Neural crest cell (in vitro differentiated cells): ENCODE measurements at regions not wholly inside any gene's neighbourhood (a gene's known extent, or its start where the extent isn't known, plus 50 kb on each side); places are given as distances from the start of the nearest gene placed in this dataset.

Source experiments
- DNase-seq: peaks from one replicate; pipeline ENCODE4 v3.0.0; 2021; ENCODE audit warnings: low read depth, mixed read lengths, low spot score
- H3K27ac Mint-ChIP-seq: one replicate; pipeline ENCODE4 v1.8.0; 2021; ENCODE audit warnings: mild to moderate bottlenecking, mixed read lengths; ENCODE audit not compliant: unreplicated experiment
- H3K27me3 Mint-ChIP-seq: 2 replicates; pipeline ENCODE4 v1.8.0; 2021; ENCODE audit warnings: low read depth, mild to moderate bottlenecking, mixed read lengths
- H3K36me3 Mint-ChIP-seq: 2 replicates; pipeline ENCODE4 v1.8.0; 2021; ENCODE audit warnings: low read depth, mild to moderate bottlenecking, mixed read lengths
- H3K4me1 Mint-ChIP-seq: 2 replicates; pipeline ENCODE4 v1.8.0; 2021; ENCODE audit warnings: mixed read lengths
- H3K4me3 Mint-ChIP-seq: one replicate; pipeline ENCODE4 v1.8.0; 2021; ENCODE audit warnings: mild to moderate bottlenecking, mixed read lengths
- H3K9me3 Mint-ChIP-seq: 2 replicates; pipeline ENCODE4 v1.8.0; 2021; ENCODE audit warnings: mixed read lengths
- TF ChIP-seq, protein P1 (sequence below): fragments of 200-600 bp; sonication (generic); conservative IDR thresholded peaks from 2 replicates; pipeline ENCODE4 v1.5.0; 2021; ENCODE audit warnings: antibody characterized with exemption, mild to moderate bottlenecking

DNA sequence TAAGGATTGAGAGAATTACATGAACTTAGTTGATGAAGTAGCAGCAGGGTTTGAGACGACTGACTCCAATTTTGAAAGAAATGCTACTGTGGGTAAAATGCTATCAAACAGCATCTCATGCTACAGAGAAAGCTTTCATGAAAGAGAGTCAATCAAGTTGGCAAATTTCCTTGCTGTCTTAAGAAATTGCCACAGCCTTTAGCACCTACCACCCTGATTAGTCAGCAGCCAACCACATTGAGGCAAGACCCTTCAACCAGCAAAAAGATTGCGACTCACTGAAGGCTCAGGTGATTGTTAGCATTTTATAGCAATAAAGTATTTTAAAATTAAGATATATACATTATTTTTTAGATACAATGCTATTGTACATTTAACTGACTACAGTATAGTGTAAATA, 80.9 kb downstream of the RAP2B start:
- TF ChIP-seq, protein P1, sequence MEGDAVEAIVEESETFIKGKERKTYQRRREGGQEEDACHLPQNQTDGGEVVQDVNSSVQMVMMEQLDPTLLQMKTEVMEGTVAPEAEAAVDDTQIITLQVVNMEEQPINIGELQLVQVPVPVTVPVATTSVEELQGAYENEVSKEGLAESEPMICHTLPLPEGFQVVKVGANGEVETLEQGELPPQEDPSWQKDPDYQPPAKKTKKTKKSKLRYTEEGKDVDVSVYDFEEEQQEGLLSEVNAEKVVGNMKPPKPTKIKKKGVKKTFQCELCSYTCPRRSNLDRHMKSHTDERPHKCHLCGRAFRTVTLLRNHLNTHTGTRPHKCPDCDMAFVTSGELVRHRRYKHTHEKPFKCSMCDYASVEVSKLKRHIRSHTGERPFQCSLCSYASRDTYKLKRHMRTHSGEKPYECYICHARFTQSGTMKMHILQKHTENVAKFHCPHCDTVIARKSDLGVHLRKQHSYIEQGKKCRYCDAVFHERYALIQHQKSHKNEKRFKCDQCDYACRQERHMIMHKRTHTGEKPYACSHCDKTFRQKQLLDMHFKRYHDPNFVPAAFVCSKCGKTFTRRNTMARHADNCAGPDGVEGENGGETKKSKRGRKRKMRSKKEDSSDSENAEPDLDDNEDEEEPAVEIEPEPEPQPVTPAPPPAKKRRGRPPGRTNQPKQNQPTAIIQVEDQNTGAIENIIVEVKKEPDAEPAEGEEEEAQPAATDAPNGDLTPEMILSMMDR: no peak
- Mint-ChIP-seq H3K27ac (no peak overlapping the region), H3K4me1 (no peaks in the 10 kb centered on the region), H3K4me3 (no peak overlapping the region), H3K36me3 (no peaks in the 10 kb centered on the region), H3K27me3 (no peaks in the 10 kb centered on the region), H3K9me3 (peaks cover 3% of the 10 kb centered on the region)
- DNase-seq: no peak

DNA sequence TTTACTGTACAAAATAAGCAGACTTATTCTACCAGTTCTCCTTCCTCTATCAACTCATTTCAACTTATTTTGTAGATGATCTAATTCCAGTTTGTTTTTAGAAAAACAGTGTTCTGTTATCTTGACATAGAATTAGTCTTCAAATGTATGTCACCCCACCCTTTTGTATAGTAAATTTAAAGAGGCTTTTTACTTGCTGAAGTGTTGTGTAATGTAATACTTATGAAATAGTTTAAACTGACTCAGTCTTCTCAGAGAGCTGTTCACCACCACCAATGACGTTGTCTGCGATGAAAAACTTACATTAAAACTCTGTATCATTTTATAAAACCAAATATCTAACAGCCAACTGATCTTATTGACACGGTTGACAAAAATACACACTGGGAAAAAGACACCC, 82.9 kb downstream of the RAP2B start:
- H3K27ac Mint-ChIP-seq: no peak overlapping the region
- DNase-seq: no peak
- H3K36me3 Mint-ChIP-seq: no peaks in the 10 kb centered on the region
- H3K27me3 Mint-ChIP-seq: no peaks in the 10 kb centered on the region
- no peak overlapping the region for H3K4me3 Mint-ChIP-seq
- no peaks in the 10 kb centered on the region for H3K4me1 Mint-ChIP-seq
- TF ChIP-seq, protein P1: no peak
- H3K9me3 Mint-ChIP-seq: peaks cover 3% of the 10 kb centered on the region

DNA sequence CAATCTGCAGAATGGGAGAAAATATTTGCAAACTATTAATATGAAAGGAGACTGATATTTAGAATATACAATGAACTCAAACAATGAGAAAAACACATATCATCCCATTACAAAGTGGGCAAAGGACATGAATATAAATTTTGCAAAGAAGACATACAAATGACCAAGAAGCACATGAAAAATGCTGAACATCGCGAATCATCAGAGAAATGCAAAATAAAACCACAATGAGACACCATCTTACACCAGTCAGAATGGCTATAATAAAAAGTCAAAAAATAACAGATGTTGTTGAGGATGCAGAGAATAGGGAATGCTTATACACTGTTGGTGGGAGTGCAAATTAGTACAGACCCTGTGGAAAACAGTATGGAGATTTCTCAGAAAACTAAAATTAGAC, 83.6 kb downstream of the RAP2B start:
- no peak for DNase-seq
- no peaks in the 10 kb centered on the region for H3K27me3 Mint-ChIP-seq
- H3K36me3 Mint-ChIP-seq: no peaks in the 10 kb centered on the region
- TF ChIP-seq, protein P1: no peak
- no peak overlapping the region for H3K4me3 Mint-ChIP-seq
- peaks cover 3% of the 10 kb centered on the region for H3K9me3 Mint-ChIP-seq
- H3K4me1 Mint-ChIP-seq: no peaks in the 10 kb centered on the region
- no peak overlapping the region for H3K27ac Mint-ChIP-seq

DNA sequence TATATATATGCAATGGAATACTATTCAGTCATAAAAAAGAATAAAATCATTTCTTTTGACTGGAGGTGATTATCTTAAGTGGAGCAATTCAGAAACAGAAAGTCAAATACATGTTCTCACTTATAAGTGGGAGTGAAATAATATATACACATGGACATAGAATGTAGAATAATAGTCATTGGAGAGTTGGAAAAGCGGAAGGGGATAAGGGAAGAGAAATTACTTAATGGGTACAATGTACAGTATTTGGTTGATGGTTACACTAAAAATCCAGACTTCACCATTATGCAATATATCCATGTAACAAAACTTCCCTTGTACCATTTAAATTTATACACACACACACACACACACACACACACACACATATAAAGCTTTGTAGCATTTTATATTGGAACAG, 84.3 kb downstream of the RAP2B start:
- DNase-seq: no peak
- H3K9me3 Mint-ChIP-seq: peaks cover 3% of the 10 kb centered on the region
- H3K27me3 Mint-ChIP-seq: no peaks in the 10 kb centered on the region
- no peak overlapping the region for H3K4me3 Mint-ChIP-seq
- TF ChIP-seq, protein P1: no peak
- no peak overlapping the region for H3K27ac Mint-ChIP-seq
- no peaks in the 10 kb centered on the region for H3K4me1 Mint-ChIP-seq
- H3K36me3 Mint-ChIP-seq: no peaks in the 10 kb centered on the region

DNA sequence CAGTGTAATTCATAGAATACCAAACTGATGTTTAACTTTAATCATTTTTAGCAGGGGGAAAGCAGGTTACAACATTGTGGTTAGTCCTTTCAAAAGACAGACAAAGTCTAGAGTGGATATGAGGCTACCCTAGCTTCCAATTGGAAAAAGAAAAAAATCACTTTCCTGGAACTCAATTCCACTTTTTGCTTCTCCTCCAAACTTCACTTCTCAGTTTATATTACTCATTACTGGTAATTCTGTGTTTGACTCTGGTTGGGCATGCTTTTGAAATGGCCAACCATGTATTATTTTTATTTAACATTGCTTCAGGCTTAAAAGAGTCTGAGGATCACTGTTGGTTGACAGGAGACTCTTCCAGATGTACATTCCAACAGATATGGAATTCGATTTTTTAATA, 84.8 kb downstream of the RAP2B start:
- Mint-ChIP-seq H3K4me1 (no peaks in the 10 kb centered on the region), H3K27me3 (no peaks in the 10 kb centered on the region), H3K4me3 (no peak overlapping the region), H3K27ac (no peak overlapping the region), H3K36me3 (no peaks in the 10 kb centered on the region), H3K9me3 (peaks cover 3% of the 10 kb centered on the region)
- TF ChIP-seq, protein P1: no peak
- DNase-seq: no peak
